H1 (cell line): ENCODE measurements at regions not wholly inside any gene's neighbourhood (a gene's known extent, or its start where the extent isn't known, plus 50 kb on each side); places are given as distances from the start of the nearest gene placed in this dataset.

ENCODE experiments used
- CTCF ChIA-PET: fragments of 300-600 bp; sonication (Branson Sonifier 250); formaldehyde crosslinking; loops from one replicate; lab custom pipeline; 2021; ENCODE audit not compliant: partially characterized antibody; lab: Charles Lee
- POLR2A ChIA-PET: fragments of 300-600 bp; sonication (Branson Sonifier 250); formaldehyde crosslinking; loops from one replicate; lab custom pipeline; 2021; ENCODE audit warnings: inconsistent platforms; ENCODE audit not compliant: partially characterized antibody; lab: Charles Lee
- DNase-seq, 2 experiments: peaks; one replicate each; pipeline versions ENCODE4 v3.0.0 to v3.0.0-alpha.2; 2010 to 2022; ENCODE audit warnings: low spot score in 2 of 2, low read depth in 1 of 2, mixed read lengths in 1 of 2
- FAIRE-seq: peaks from 2 replicates; lab custom pipeline; 2011; peaks lifted over from hg19 to GRCh38; lab: Jason Lieb, UNC
- H2AFZ ChIP-seq: 2 replicates; pipeline ENCODE4 v1.8.1; 2012; ENCODE audit warnings: low read length, inconsistent platforms
- H2AK5ac ChIP-seq: 2 replicates; pipeline ENCODE4 v1.6.1; 2013; ENCODE audit warnings: low read depth, low read length
- H2BK120ac ChIP-seq: replicated peaks from 2 replicates; pipeline ENCODE3; 2013; ENCODE audit warnings: low read depth, low read length, inconsistent platforms
- H2BK12ac ChIP-seq: 2 replicates; pipeline ENCODE4 v1.6.1; 2013; ENCODE audit warnings: low read depth, low read length
- H2BK15ac ChIP-seq: 2 replicates; pipeline ENCODE4 v1.6.1; 2013; ENCODE audit warnings: low read length
- H2BK20ac ChIP-seq: 2 replicates; pipeline ENCODE4 v1.6.1; 2013; ENCODE audit warnings: low read length
- H2BK5ac ChIP-seq: 2 replicates; pipeline ENCODE4 v1.6.1; 2013; ENCODE audit warnings: low read depth, low read length
- H3K14ac ChIP-seq: 2 replicates; pipeline ENCODE4 v1.6.1; 2013; ENCODE audit warnings: inconsistent platforms; ENCODE audit not compliant: insufficient read length
- H3K18ac ChIP-seq: 2 replicates; pipeline ENCODE4 v1.6.1; 2013; ENCODE audit warnings: low read length; ENCODE audit errors: extremely low read depth
- H3K23ac ChIP-seq: 2 replicates; pipeline ENCODE4 v1.6.1; 2013; ENCODE audit warnings: inconsistent platforms; ENCODE audit not compliant: insufficient read length
- H3K23me2 ChIP-seq: 2 replicates; pipeline ENCODE4 v1.6.1; 2013; ENCODE audit warnings: low read depth, low read length
- H3K27ac ChIP-seq: 2 replicates; pipeline ENCODE4 v1.6.1; 2011; ENCODE audit warnings: low read depth, low read length, inconsistent platforms
- H3K27me3 ChIP-seq, 4 experiments: replicated peaks in 1 of 4; 1 replicate in 1 of 4; 2 replicates in 3 of 4; pipeline versions ENCODE4 v1.6.1 to v1.8.1; 2011 to 2013; ENCODE audit warnings: low read length in 3 of 4, mild to moderate bottlenecking in 3 of 4, inconsistent platforms in 2 of 4, mixed read lengths in 2 of 4, moderate library complexity in 1 of 4; ENCODE audit not compliant: control insufficient read depth in 3 of 4, insufficient read depth in 3 of 4; ENCODE audit errors: extremely low read depth in 1 of 4
- H3K36me3 ChIP-seq, 4 experiments: 2 replicates each; pipeline versions ENCODE4 v1.6.1 to v1.8.1; 2011 to 2013; ENCODE audit warnings: mild to moderate bottlenecking in 4 of 4, low read length in 3 of 4, moderate library complexity in 2 of 4, control low read depth in 1 of 4, inconsistent platforms in 1 of 4; ENCODE audit not compliant: insufficient read depth in 4 of 4, control insufficient read depth in 2 of 4
- H3K4ac ChIP-seq: replicated peaks from 2 replicates; pipeline ENCODE3; 2013; ENCODE audit warnings: low read length, low read depth, mixed read lengths, inconsistent platforms; ENCODE audit not compliant: insufficient read length
- H3K4me1 ChIP-seq, 4 experiments: replicated peaks in 1 of 4; 1 replicate in 1 of 4; 2 replicates in 3 of 4; pipeline versions ENCODE4 v1.6.1 to v1.8.1; 2011 to 2013; ENCODE audit warnings: low read length in 3 of 4, inconsistent platforms in 2 of 4, mixed read lengths in 1 of 4; ENCODE audit not compliant: insufficient read depth in 4 of 4, control insufficient read depth in 3 of 4
- H3K4me2 ChIP-seq, 2 experiments: 2 replicates each; pipeline versions ENCODE4 v1.6.1 to v1.8.1; 2011 to 2013; ENCODE audit warnings: low read depth in 2 of 2, low read length in 2 of 2, control low read depth in 1 of 2, inconsistent platforms in 1 of 2, mild to moderate bottlenecking in 1 of 2; ENCODE audit not compliant: insufficient read depth in 1 of 2
- H3K4me3 ChIP-seq, 4 experiments: fragments of 200-600, 300-600 bp in 1 of 4; sonication (generic), shearing (Covaris generic), sonication (Bioruptor Twin) in 1 of 4; 2 replicates each; pipeline versions ENCODE4 v1.5.1 to v1.8.1; 2011 to 2016; ENCODE audit warnings: low read length in 4 of 4, low read depth in 3 of 4, control low read depth in 2 of 4, inconsistent platforms in 2 of 4, mild to moderate bottlenecking in 2 of 4, mixed read lengths in 1 of 4, moderate library complexity in 1 of 4; ENCODE audit not compliant: insufficient read depth in 2 of 4; ENCODE audit errors: extremely low read depth in 1 of 4
- H3K56ac ChIP-seq: replicated peaks from 2 replicates; pipeline ENCODE3; 2013; ENCODE audit warnings: low read depth, mild to moderate bottlenecking, mixed read lengths, low read length, inconsistent platforms; ENCODE audit not compliant: insufficient read length
- H3K79me1 ChIP-seq: 2 replicates; pipeline ENCODE4 v1.6.1; 2013; ENCODE audit warnings: low read depth, low read length, control low read depth
- H3K79me2 ChIP-seq, 2 experiments: 2 replicates each; pipeline versions ENCODE4 v1.6.1 to v1.8.1; 2012 to 2013; ENCODE audit warnings: low read length in 2 of 2, mild to moderate bottlenecking in 2 of 2, inconsistent platforms in 1 of 2; ENCODE audit not compliant: insufficient read depth in 2 of 2, control insufficient read depth in 1 of 2
- H3K9ac ChIP-seq, 4 experiments: replicated peaks in 1 of 4; 1 replicate in 1 of 4; 2 replicates in 3 of 4; pipeline versions ENCODE4 v1.6.1 to v1.8.1; 2011 to 2013; ENCODE audit warnings: low read depth in 3 of 4, low read length in 3 of 4, control low read depth in 2 of 4, mild to moderate bottlenecking in 2 of 4, moderate library complexity in 2 of 4, inconsistent platforms in 1 of 4; ENCODE audit errors: extremely low read depth in 1 of 4
- H3K9me3 ChIP-seq, 2 experiments: 2 replicates each; pipeline versions ENCODE4 v1.6.1 to v1.8.1; 2012 to 2013; ENCODE audit warnings: mild to moderate bottlenecking in 2 of 2, moderate library complexity in 2 of 2, control low read depth in 1 of 2, inconsistent platforms in 1 of 2, low read depth in 1 of 2, low read length in 1 of 2, mixed read lengths in 1 of 2; ENCODE audit not compliant: insufficient read depth in 2 of 2
- H4K20me1 ChIP-seq, 2 experiments: replicated peaks in 1 of 2; 2 replicates each; pipeline versions ENCODE3 to v1.8.1; 2011 to 2013; ENCODE audit warnings: inconsistent platforms in 2 of 2, low read length in 2 of 2, mild to moderate bottlenecking in 1 of 2; ENCODE audit not compliant: insufficient read depth in 2 of 2, control insufficient read depth in 1 of 2
- H4K5ac ChIP-seq: 2 replicates; pipeline ENCODE4 v1.6.1; 2013; ENCODE audit warnings: low read length, low read depth, mixed read lengths, inconsistent platforms; ENCODE audit not compliant: insufficient read length
- H4K8ac ChIP-seq: 2 replicates; pipeline ENCODE4 v1.8.0; 2013; ENCODE audit warnings: mild to moderate bottlenecking, moderate library complexity, low read length, inconsistent platforms; ENCODE audit not compliant: insufficient read depth; ENCODE audit errors: extremely low read depth
- H4K91ac ChIP-seq: replicated peaks from 2 replicates; pipeline ENCODE3; 2013; ENCODE audit warnings: low read length, mixed read lengths, inconsistent platforms; ENCODE audit not compliant: insufficient read length
- BRCA1 ChIP-seq: IDR thresholded peaks from 2 replicates; pipeline ENCODE4 v1.6.1; 2012; ENCODE audit warnings: low read depth, low read length, improper control_type of control experiment
- CBX5 ChIP-seq: fragments of 300-800, 300-1000 bp; sonication (generic); IDR thresholded peaks from 2 replicates; pipeline ENCODE4 v1.7.1; 2016; ENCODE audit warnings: antibody characterized with exemption, low read length, low read depth
- CTBP2 ChIP-seq: IDR thresholded peaks from 2 replicates; pipeline ENCODE4 v1.7.0; 2011; ENCODE audit warnings: borderline replicate concordance, mild to moderate bottlenecking, moderate library complexity, mixed read lengths, low read length; ENCODE audit not compliant: insufficient read depth, insufficient read length
- EP300 ChIP-seq, 2 experiments: IDR thresholded peaks; 1 replicate in 1 of 2; 2 replicates in 1 of 2; pipeline ENCODE4 v1.6.1; 2011 to 2012; ENCODE audit warnings: low read depth in 2 of 2, low read length in 2 of 2, mild to moderate bottlenecking in 2 of 2, borderline replicate concordance in 1 of 2, inconsistent platforms in 1 of 2, moderate library complexity in 1 of 2
- HDAC2 ChIP-seq, 2 experiments: fragments of 300-600 bp in 1 of 2; sonication (generic) in 1 of 2; IDR thresholded peaks; 2 replicates each; pipeline ENCODE4 v1.6.1; 2011 to 2012; ENCODE audit warnings: low read depth in 2 of 2, low read length in 2 of 2, mild to moderate bottlenecking in 2 of 2, moderate library complexity in 2 of 2, borderline replicate concordance in 1 of 2, inconsistent platforms in 1 of 2
- RFX5 ChIP-seq: IDR thresholded peaks from 2 replicates; pipeline ENCODE4 v1.6.1; 2011; ENCODE audit warnings: low read depth, low read length, improper control_type of control experiment, borderline replicate concordance
- SP2 ChIP-seq: IDR thresholded peaks from 2 replicates; pipeline ENCODE4 v1.6.1; 2012; ENCODE audit warnings: mild to moderate bottlenecking, low read length, inconsistent platforms
- WGBS, 2 experiments: shearing (Covaris generic) in 1 of 2; methylation state at CpG; one replicate each; pipeline versions ENCODE4 v1.1.6 to v1.1.7; 2013 to 2015; ENCODE audit warnings: low lambda C conversion rate in 2 of 2, mixed read lengths in 2 of 2, inconsistent platforms in 1 of 2, low coverage in 1 of 2, missing lambda C conversion rate in 1 of 2; ENCODE audit not compliant: insufficient replicate concordance in 2 of 2, insufficient coverage in 1 of 2, insufficient read length in 1 of 2; ENCODE audit errors: extremely low coverage in 1 of 2, missing lambda C conversion rate in 1 of 2; 5-methylcytosine and 5-hydroxymethylcytosine counted together
- TF ChIP-seq, protein P1 (sequence below): IDR thresholded peaks from 2 replicates; pipeline ENCODE4 v1.6.1; 2012; ENCODE audit warnings: low read length, inconsistent platforms

DNA sequence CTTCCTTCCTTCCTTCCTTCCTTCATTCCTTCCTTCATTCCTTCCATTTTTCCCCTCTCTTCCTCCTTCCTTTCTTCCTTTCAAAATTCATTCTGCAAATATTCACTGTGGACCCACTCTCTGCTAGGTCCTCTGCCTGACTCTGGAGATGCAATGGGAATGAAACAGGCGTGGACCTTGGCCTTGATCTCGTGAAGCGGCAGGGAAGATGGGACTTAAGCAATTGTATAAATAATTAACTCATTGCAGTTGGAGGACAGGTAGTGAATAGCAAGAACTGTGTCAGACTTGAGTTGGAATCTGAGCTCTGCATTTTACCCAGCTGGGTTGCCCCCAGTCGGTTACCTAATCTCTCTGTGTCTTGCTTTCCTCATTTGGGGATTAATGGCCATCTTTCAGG, 230.6 kb upstream of the LHX5 start:
- no peak overlapping the region for H2BK20ac ChIP-seq
- no peak overlapping the region for H3K4ac ChIP-seq
- H3K9ac ChIP-seq = no peak overlapping the region
- no peaks in the 10 kb centered on the region for H4K20me1 ChIP-seq
- POLR2A ChIA-PET = no interaction called here
- no peak for DNase-seq
- H3K23ac ChIP-seq = no peak overlapping the region
- no peak overlapping the region for H3K18ac ChIP-seq
- H3K4me3 ChIP-seq = no peak overlapping the region
- H4K8ac ChIP-seq = no peak overlapping the region
- no peak overlapping the region for H2AFZ ChIP-seq
- H3K27me3 ChIP-seq = no peaks in the 10 kb centered on the region; a peak in 2 of 7 replicates
- H3K56ac ChIP-seq = no peak overlapping the region
- no peaks in the 10 kb centered on the region for H3K36me3 ChIP-seq
- no peak overlapping the region for H2BK12ac ChIP-seq
- no peak overlapping the region for H3K27ac ChIP-seq
- H4K5ac ChIP-seq = no peak overlapping the region
- peaks cover 0 to 11% (median 5%) of the 10 kb centered on the region in 4 experiments; a peak in 6 of 7 replicates for H3K4me1 ChIP-seq
- H2BK5ac ChIP-seq = no peak overlapping the region
- WGBS, 2 experiments = 81% methylated on average over 4 of the region's 4 CpGs; no CpG with 5 or more reads in 1 of the 2 experiments
- H3K4me2 ChIP-seq = no peak overlapping the region
- no peaks in the 10 kb centered on the region for H3K79me2 ChIP-seq
- CTCF ChIA-PET = interaction anchor here (1.2 to 1.4 kb wide), 2 partner anchors 17 to 89 kb away, joined by 3 to 4 read pairs; no protein-coding TSS in a partner anchor
- 0 out of 2 replicates have a peak overlapping the region, but pooled peaks have one; percentile 19 for H2BK15ac ChIP-seq
- H3K23me2 ChIP-seq = no peaks in the 10 kb centered on the region
- no peak overlapping the region for H2BK120ac ChIP-seq
- H3K14ac ChIP-seq = no peak overlapping the region
- H2AK5ac ChIP-seq = no peak overlapping the region
- no peaks in the 10 kb centered on the region for H3K9me3 ChIP-seq
- no peak overlapping the region for H4K91ac ChIP-seq
- no peaks in the 10 kb centered on the region for H3K79me1 ChIP-seq
- FAIRE-seq = no peak
- TF ChIP-seq EP300 (IDR thresholded peaks at IDR 0.05; ENCODE audit: borderline replicate concordance in 1 of 2, low read depth in 2 of 2, low read length in 2 of 2) (no peak), HDAC2 (IDR thresholded peaks at IDR 0.05; ENCODE audit: borderline replicate concordance in 1 of 2, low read depth in 2 of 2, low read length in 2 of 2) (no peak), RFX5 (no peak), SP2 (no peak), CBX5 (no peak), BRCA1 (no peak), CTBP2 (no peak)
- TF ChIP-seq, protein P1, sequence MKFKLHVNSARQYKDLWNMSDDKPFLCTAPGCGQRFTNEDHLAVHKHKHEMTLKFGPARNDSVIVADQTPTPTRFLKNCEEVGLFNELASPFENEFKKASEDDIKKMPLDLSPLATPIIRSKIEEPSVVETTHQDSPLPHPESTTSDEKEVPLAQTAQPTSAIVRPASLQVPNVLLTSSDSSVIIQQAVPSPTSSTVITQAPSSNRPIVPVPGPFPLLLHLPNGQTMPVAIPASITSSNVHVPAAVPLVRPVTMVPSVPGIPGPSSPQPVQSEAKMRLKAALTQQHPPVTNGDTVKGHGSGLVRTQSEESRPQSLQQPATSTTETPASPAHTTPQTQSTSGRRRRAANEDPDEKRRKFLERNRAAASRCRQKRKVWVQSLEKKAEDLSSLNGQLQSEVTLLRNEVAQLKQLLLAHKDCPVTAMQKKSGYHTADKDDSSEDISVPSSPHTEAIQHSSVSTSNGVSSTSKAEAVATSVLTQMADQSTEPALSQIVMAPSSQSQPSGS = no peak
